K562 (cell line): ENCODE measurements at regions not wholly inside any gene's neighbourhood (a gene's known extent, or its start where the extent isn't known, plus 50 kb on each side); places are given as distances from the start of the nearest gene placed in this dataset.

Source experiments
- ATAC-seq: fragments of 200-7000 bp; cut with Tn5 transposase; 3 replicates; pipeline ENCODE4 v1.9.1; 2020; ENCODE audit warnings: moderate library complexity
- BruUV-seq: library from RNA; stranded (reverse); fragments of 400-500 nt; replicated peaks from 2 replicates; lab custom pipeline; 2021; lab: Mats Ljungman, UMichigan
- CTCF ChIA-PET: fragments of 300-600 bp; formaldehyde crosslinking; extraction: SDS; loops from one replicate; lab custom pipeline; 2021; ENCODE audit warnings: low intra/inter-chr PET ratio; lab: Yijun Ruan, JAX
- POLR2A ChIA-PET: fragments of 300-600, 350-650 bp; sonication (Branson Sonifier 250); formaldehyde crosslinking; extraction: SDS; loops from one replicate; lab custom pipeline; 2021; ENCODE audit warnings: antibody characterized with exemption, inconsistent platforms; lab: Yijun Ruan, JAX
- DNase-seq, 4 experiments: peaks; one replicate each; pipeline versions ENCODE4 v3.0.0 to v3.0.0-alpha.2; 2011 to 2018; ENCODE audit warnings: low spot score in 3 of 4, mixed read lengths in 3 of 4; ENCODE audit errors: extremely low read depth in 1 of 4
- FAIRE-seq: peaks from 2 replicates; lab custom pipeline; 2011; peaks lifted over from hg19 to GRCh38; lab: Jason Lieb, UNC
- H2AFZ ChIP-seq: 2 replicates; pipeline ENCODE4 v1.6.0; 2011; ENCODE audit warnings: low read depth, low read length, control low read depth, inconsistent platforms
- H3K27ac ChIP-seq: fragments of 200-600 bp; 3 replicates; pipeline ENCODE4 v1.8.0; 2011; ENCODE audit warnings: low read depth, mild to moderate bottlenecking, control low read depth, inconsistent platforms, low read length, moderate library complexity, mixed read lengths; ENCODE audit errors: extremely low read depth
- H3K27me3 ChIP-seq, 2 experiments: fragments of 300-600 bp in 1 of 2; 2 replicates in 1 of 2; 3 replicates in 1 of 2; pipeline versions ENCODE4 v1.6.0 to v1.8.0; 2011; ENCODE audit warnings: inconsistent platforms in 2 of 2, low read length in 2 of 2, mild to moderate bottlenecking in 1 of 2, mixed read lengths in 1 of 2, moderate library complexity in 1 of 2; ENCODE audit not compliant: control insufficient read depth in 2 of 2, insufficient read depth in 2 of 2
- H3K36me3 ChIP-seq: fragments of 300-600 bp; 3 replicates; pipeline ENCODE4 v1.8.0; 2011; ENCODE audit warnings: mild to moderate bottlenecking, low read length, inconsistent platforms; ENCODE audit not compliant: control insufficient read depth, insufficient read depth
- H3K4me1 ChIP-seq, 2 experiments: fragments of 200-600 bp in 1 of 2; replicated peaks in 1 of 2; 2 replicates in 1 of 2; 3 replicates in 1 of 2; pipeline versions ENCODE4 v1.5.1 to v1.8.0; 2011; ENCODE audit warnings: inconsistent platforms in 2 of 2, low read length in 2 of 2, mild to moderate bottlenecking in 1 of 2, mixed read lengths in 1 of 2, moderate library complexity in 1 of 2; ENCODE audit not compliant: control insufficient read depth in 2 of 2, insufficient read depth in 2 of 2
- H3K4me2 ChIP-seq: 2 replicates; pipeline ENCODE4 v1.6.1; 2011; ENCODE audit warnings: low read length, control low read depth, inconsistent platforms, mixed read lengths; ENCODE audit not compliant: insufficient read depth
- H3K4me3 ChIP-seq: fragments of 200-600 bp; sonication (generic), shearing (Covaris generic); 2 replicates; pipeline ENCODE4 v1.5.1; 2016; ENCODE audit warnings: control low read depth, inconsistent platforms
- H3K79me2 ChIP-seq: fragments of 200-600 bp; 3 replicates; pipeline ENCODE4 v1.8.0; 2011; ENCODE audit warnings: low read length, inconsistent platforms; ENCODE audit not compliant: control insufficient read depth, insufficient read depth
- H3K9ac ChIP-seq, 2 experiments: 2 replicates each; pipeline versions ENCODE4 v1.6.0 to v1.6.1; 2011; ENCODE audit warnings: low read depth in 2 of 2, low read length in 2 of 2, control low read depth in 1 of 2, inconsistent platforms in 1 of 2, mild to moderate bottlenecking in 1 of 2, mixed read lengths in 1 of 2; ENCODE audit not compliant: insufficient read depth in 1 of 2
- H3K9me1 ChIP-seq: one replicate; pipeline ENCODE4 v1.6.0; 2011; ENCODE audit warnings: inconsistent platforms, mild to moderate bottlenecking, low read length, moderate library complexity; ENCODE audit not compliant: control insufficient read depth, insufficient read depth
- H3K9me3 ChIP-seq: replicated peaks from 2 replicates; pipeline ENCODE4 v1.5.1; 2011; ENCODE audit warnings: low read depth, low read length, inconsistent platforms; ENCODE audit not compliant: control insufficient read depth, insufficient read depth
- H4K20me1 ChIP-seq: replicated peaks from 2 replicates; pipeline ENCODE4 v1.6.1; 2011; ENCODE audit warnings: low read length, inconsistent platforms, mixed read lengths; ENCODE audit not compliant: control insufficient read depth, insufficient read depth
- CEBPB ChIP-seq: fragments of 450-650 bp; IDR thresholded peaks from 2 replicates; pipeline ENCODE4 v1.6.1; 2016; ENCODE audit warnings: missing genetic modification characterization, missing compliant biosample characterization
- CHD1 ChIP-seq: fragments of 200-600 bp; sonication (generic); IDR thresholded peaks from one replicate; pipeline ENCODE4 v1.6.1; 2012; ENCODE audit warnings: mild to moderate bottlenecking, moderate library complexity, low read length, inconsistent platforms
- DDX20 ChIP-seq: fragments of 450-650 bp; IDR thresholded peaks from 2 replicates; pipeline ENCODE4 v1.6.1; 2016; ENCODE audit warnings: missing genetic modification characterization, low read depth, mild to moderate bottlenecking, missing compliant biosample characterization, moderate library complexity
- HNRNPH1 ChIP-seq: fragments of 200-400 bp; formaldehyde crosslinking; optimal IDR thresholded peaks from 2 replicates; pipeline ENCODE3; 2017; ENCODE audit warnings: low read depth, mild to moderate bottlenecking, low read length, moderate library complexity
- RFX1 ChIP-seq: fragments of 450-650 bp; IDR thresholded peaks from 2 replicates; pipeline ENCODE4 v1.6.1; 2016; ENCODE audit warnings: mild to moderate bottlenecking, moderate library complexity
- SMARCA4 ChIP-seq: fragments of 450-650 bp; IDR thresholded peaks from 2 replicates; pipeline ENCODE4 v1.6.1; 2016
- ZFP1 ChIP-seq: fragments of 450-650 bp; formaldehyde crosslinking; IDR thresholded peaks from 2 replicates; pipeline ENCODE4 v1.4.0; 2020; ENCODE audit warnings: mild to moderate bottlenecking, mixed read lengths
- WGBS: fragments of 100-300 bp; shearing (Covaris generic); methylation state at CpG from one replicate; pipeline ENCODE4 v1.1.6; 2016; ENCODE audit warnings: low coverage, mixed read lengths; ENCODE audit not compliant: insufficient coverage; ENCODE audit errors: missing lambda C conversion rate; 5-methylcytosine and 5-hydroxymethylcytosine counted together
- in situ Hi-C: fragments of 300-500 bp; cut with MboI; formaldehyde crosslinking; loops from 4 replicates; pipeline ENCODE4 v1.15.0; 2018; ENCODE audit warnings: inconsistent platforms, mixed read lengths
- intact Hi-C: fragments of 100-400 bp; cut with micrococcal nuclease; formaldehyde crosslinking; loops from 2 replicates; pipeline ENCODE4 v1.14.2; 2022
- TF ChIP-seq, protein P1 (sequence below): sonication (generic); formaldehyde crosslinking; IDR thresholded peaks from 2 replicates; pipeline ENCODE4 v1.8.0; 2022; ENCODE audit warnings: mild to moderate bottlenecking, missing genetic modification reagents

DNA sequence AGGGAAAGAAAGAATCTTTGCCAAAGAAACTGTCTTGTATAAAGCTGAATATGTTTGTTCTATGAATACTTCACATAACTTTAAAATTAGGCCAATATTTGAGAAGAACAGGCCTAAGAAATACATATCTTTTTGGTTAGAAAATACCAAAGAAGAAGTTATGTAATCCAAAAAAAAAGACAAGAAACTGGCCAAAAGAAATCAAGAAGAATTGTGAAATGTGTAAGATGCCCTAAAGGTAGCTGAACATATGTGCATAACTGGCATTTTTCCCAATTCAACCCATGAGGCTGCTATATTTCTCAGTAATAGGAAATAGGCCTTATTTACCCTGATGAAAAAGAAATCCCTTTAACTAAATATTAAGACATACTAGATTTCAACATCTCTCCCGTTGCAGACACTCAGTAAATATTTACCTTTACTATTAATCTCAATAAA is 290.0 kb downstream of the CETN3 start:
- ATAC-seq (no peak), DNase-seq (no peak), FAIRE-seq (no peak)
- no peak overlapping the region for H2AFZ ChIP-seq
- H3K36me3 ChIP-seq = no peaks in the 10 kb centered on the region
- H3K4me2 ChIP-seq = no peak overlapping the region
- POLR2A ChIA-PET = no interaction called here
- H3K4me3 ChIP-seq = no peak overlapping the region
- in situ Hi-C loops = no loop called here
- intact Hi-C loops = no loop called here
- CTCF ChIA-PET = no interaction called here
- WGBS = 0% methylated on average over 1 of the region's 1 CpG
- no peak overlapping the region for H3K27ac ChIP-seq
- no peaks in the 10 kb centered on the region for H3K9me3 ChIP-seq
- H3K4me1 ChIP-seq = no peaks in the 10 kb centered on the region
- no peaks in the 10 kb centered on the region for H3K79me2 ChIP-seq
- TF ChIP-seq CHD1 = no peak
- 0 out of 2 replicates have a peak, but pooled peaks have one; percentile 11 for TF ChIP-seq CEBPB (tag)
- TF ChIP-seq, all 486 proteins: peak for 1
- H3K9me1 ChIP-seq = no peaks in the 10 kb centered on the region
- H3K27me3 ChIP-seq = no peaks in the 10 kb centered on the region
- no peak overlapping the region for H3K9ac ChIP-seq
- BruUV-seq = no TSS peak
- H4K20me1 ChIP-seq = no peaks in the 10 kb centered on the region

DNA sequence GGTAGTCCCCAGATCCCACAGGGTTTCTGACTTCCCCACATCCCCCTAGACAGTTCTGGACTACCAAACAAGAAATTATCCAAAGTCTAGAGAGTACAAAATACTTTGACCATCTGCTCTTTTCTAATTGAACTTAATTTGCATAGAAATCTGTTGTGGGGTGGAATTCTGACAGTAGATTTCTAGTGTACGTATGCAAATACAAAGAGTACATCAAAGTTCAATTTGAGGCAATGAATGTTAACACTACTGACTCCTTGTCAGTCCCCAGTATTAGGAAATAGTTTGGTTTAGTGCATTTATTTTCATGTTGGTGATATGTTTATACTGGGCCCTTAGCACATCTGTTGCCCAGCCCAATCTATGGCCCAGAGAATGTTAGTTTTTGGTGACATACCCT is 292.6 kb downstream of the CETN3 start:
- no peak for FAIRE-seq
- 0% methylated on average over 1 of the region's 1 CpG for WGBS
- no TSS peak for BruUV-seq

More for the DNA sequence above, 292.6 kb downstream of the CETN3 start:
- Histone ChIP-seq H2AFZ (no peak overlapping the region), H3K4me1 (no peaks in the 10 kb centered on the region), H3K27me3 (no peaks in the 10 kb centered on the region), H4K20me1 (no peaks in the 10 kb centered on the region), H3K36me3 (no peaks in the 10 kb centered on the region), H3K4me2 (no peak overlapping the region), H3K27ac (no peak overlapping the region), H3K9me1 (no peaks in the 10 kb centered on the region), H3K9ac (no peak overlapping the region), H3K4me3 (no peak overlapping the region), H3K79me2 (no peaks in the 10 kb centered on the region), H3K9me3 (no peaks in the 10 kb centered on the region)
- TF ChIP-seq RFX1 = no peak
- TF ChIP-seq SMARCA4 = no peak
- no peak for TF ChIP-seq HNRNPH1
- TF ChIP-seq, protein P1, sequence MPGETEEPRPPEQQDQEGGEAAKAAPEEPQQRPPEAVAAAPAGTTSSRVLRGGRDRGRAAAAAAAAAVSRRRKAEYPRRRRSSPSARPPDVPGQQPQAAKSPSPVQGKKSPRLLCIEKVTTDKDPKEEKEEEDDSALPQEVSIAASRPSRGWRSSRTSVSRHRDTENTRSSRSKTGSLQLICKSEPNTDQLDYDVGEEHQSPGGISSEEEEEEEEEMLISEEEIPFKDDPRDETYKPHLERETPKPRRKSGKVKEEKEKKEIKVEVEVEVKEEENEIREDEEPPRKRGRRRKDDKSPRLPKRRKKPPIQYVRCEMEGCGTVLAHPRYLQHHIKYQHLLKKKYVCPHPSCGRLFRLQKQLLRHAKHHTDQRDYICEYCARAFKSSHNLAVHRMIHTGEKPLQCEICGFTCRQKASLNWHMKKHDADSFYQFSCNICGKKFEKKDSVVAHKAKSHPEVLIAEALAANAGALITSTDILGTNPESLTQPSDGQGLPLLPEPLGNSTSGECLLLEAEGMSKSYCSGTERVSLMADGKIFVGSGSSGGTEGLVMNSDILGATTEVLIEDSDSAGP (CRISPR knock-in tag) = no peak
- TF ChIP-seq ZFP1 (CRISPR knock-in tag) = no peak
- no peak for TF ChIP-seq DDX20
- ATAC-seq (no peak), DNase-seq (no peak)
- intact Hi-C loops = no loop called here
- in situ Hi-C loops = no loop called here
- ChIA-PET CTCF (no interaction called here), POLR2A (no interaction called here)
